ENCODE measurements at regions not wholly inside any gene's neighbourhood (a gene's known extent, or its start where the extent isn't known, plus 50 kb on each side); places are given as distances from the start of the nearest gene placed in this dataset.

DNA sequence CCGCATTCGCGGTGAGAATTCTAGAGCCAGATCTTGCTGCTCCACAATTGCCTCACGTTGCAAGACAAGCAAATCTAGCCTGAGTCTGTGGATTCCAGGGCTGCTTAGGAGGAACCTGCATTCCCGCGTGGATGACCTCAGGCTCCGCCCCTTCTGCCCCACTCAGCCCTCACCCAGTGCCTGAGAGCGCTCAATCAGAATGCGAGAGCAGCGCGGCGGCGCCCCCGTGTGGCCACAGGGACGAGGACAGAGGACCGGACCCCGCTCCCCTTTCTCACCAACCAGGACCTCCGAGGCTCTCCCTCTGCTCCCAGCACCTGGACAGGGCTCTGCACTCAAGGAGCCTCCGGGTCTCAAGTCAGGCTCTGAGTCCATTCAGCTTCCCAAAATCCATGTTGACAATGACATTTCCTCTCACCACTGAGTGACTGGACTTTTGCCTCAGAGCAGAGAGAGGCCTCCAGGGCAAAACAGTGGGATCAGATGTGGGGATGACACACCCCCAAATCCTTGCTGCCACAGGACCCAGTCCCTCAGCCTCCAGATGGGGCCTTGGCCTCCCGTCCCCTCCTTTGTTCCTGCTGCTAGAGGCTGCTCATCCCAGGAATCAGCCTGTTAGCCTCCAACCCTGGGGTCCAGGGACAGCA is 52.0 kb downstream of the RPP21 start:
- DNase-seq (ENCODE audit: low read depth in 2 of 2, low spot score in 1 of 2) = peak; percentile 79 to 85

DNA sequence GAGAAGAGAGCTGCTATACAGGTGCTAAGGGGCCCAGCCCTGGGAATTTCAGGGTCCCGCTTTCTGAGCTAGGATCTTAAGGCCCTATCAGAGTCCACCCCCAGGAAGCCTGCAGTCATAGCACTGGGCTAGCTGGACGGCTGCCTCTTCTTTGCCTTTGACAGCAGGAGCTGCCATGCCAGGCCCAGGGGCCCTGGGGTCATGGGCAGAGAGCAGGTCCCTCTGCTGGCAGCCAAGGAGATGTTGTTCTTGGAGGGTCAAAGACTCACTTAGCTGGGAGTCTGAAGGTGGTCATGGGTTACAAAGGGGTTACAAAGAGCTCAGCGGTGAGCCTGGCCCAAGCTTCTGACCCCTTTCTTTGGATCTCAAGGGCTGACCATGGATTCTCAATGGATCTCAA is 52.7 kb downstream of the RPP21 start:
- no peak for DNase-seq (ENCODE audit: low read depth in 2 of 2, low spot score in 1 of 2)

DNA sequence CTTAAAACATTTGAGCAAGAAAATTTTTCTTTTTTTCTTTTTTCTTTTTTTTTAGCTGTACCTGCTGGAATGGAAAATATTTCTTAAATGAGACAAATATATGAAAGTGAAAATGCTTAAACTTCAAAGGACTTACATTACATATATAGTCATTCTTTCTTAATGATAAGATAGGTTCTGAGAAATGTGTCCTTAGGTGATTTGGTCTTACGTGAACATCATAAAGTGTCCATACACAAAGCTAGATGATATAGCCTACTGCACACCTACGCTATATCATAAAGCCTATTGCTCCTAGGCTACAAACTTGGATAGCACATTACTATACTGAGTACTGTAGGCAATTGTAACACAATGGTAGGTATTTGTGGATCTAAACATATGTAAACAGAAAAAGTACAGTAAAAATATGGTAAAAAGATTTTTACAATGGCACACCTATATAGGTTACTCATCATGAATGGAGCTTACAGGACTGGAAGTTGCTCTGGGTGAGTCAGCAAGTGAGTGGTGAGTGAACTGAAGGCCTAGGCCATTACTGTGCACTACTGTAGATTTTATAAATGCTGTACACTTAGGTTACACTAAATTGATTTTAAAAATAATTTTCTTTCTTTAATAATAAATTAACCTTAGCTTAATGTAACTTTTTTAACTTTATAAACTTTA is 54.6 kb downstream of the RPP21 start:
- no peak for DNase-seq (ENCODE audit: low read depth in 2 of 2, low spot score in 1 of 2)

DNA sequence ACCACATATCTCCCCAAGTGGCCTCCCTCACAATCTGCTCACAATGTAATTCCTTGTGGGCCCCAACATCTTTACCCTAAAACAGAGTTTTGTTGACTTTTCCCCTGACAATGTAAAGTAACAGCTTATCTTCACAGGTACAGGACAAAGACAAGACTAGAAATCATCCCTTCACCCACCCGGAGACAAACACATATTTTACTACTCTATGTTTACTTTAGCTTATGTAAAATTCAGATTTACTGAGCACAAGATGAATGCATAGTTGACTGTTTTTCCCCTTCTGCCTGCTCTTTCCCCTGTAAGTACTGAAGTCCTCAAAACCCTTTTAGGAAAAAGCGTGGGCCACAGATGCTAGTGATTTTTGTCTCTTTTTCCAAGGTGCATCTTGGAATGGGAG is 61.0 kb downstream of the RPP21 start:
- DNase-seq (ENCODE audit: low read depth in 2 of 2, low spot score in 1 of 2) = no peak

DNA sequence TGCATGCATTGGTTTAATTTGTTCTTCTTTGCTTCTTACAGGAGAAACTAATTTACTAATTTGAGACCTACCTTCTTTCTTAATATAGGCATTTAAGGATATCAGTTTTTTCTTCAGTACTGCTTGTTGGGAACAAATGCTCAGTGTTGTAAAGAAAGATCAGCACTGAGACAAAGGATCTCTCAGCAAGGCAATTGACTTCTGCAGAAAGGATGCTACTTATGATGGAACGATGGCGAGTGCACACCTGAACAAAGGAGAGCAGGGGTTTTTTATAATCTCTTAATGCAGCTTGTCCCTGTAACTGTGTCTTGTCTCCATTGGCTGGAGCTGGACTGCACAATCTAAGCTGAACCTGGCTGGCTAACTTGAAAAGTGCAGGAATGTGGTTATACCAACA is 64.2 kb downstream of the RPP21 start:
- DNase-seq (ENCODE audit: low read depth in 2 of 2, low spot score in 1 of 2) = no peak

DNA sequence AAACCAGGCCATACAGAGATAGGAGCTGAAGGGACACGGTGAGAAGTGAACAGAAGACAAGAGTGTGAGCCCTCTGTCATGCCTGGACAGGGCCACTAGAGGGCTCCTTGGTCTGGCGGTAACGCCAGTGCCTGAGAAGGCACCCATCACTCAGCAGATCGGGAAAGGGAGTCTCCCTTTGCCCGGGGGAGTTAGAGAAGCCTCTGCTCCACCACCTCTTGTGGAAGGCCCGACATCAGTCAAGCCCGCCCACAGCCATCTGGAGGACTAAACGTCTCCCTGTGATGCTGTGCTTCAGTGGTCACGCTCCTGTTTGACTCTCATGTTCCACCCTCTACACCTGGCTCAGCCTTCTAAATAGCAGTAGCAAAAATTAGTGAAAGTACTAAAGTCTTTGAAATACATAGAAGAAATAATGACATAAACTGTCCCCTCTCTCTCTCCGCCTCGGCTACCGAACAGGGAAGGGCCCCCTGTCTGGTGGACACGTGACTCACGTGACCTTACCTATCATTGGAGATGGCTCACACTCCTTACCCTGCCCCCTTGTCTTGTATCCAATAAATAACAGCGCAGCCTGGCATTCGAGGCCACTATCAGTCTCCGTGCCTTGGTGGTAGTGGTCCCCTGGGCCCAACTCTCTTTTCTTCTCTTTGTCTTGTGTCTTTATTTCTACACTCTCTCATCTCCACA is 66.7 kb downstream of the RPP21 start:
- peak; percentile 10 to 41 for DNase-seq (ENCODE audit: low read depth in 2 of 2, low spot score in 1 of 2)

DNA sequence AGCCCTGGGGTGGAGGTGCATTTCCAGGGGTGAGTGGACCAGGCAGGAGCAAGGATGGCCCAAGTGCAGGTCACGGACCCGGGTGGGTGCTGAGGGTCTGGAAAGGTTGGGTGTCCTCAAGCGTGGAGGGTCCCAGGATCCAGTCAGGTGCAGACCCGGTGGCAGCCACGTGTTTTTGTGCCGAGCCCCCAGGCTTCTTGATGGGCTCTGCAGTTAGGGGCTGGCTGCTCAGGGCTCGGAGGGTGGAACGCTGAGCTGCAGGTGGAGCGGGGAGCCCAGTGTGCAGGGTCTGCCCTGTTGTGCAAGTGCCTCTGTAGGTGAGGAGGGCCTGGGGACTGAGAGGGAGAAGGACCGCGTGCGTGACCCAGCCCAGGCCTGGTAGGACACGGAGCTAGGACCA is 70.9 kb upstream of the HLA-E start:
- DNase-seq (ENCODE audit: low read depth in 2 of 2, low spot score in 1 of 2) = no peak

DNA sequence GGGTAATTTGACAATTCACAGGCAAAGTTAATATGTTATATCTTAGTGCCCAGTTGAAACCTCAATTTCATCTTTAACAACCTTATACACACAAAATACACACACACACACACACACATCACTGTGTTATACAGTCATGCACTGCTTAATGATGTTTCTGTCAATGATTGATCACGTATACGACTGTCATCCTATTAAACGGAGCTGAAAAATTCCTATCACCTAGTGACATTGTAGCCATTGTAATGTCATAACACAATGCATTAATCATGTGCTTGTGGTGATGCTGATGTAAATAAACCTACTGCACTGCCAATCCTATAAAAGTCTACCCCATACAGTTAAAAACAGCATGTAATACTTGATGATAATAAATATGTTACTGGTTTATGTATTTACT is 64.8 kb upstream of the HLA-E start:
- no peak for DNase-seq (ENCODE audit: low read depth in 2 of 2, low spot score in 1 of 2)

All from stimulated activated CD8-positive, alpha-beta memory T cell treated with anti-CD3 and anti-CD28 coated beads, Interleukin-4, amount 100 ng/mL, for 1 hour (primary cell).